ENCODE measurements at regions not wholly inside any gene's neighbourhood (a gene's known extent, or its start where the extent isn't known, plus 50 kb on each side); places are given as distances from the start of the nearest gene placed in this dataset.
"Not testable (repeated sequence)": the region's sequence is repeated elsewhere in the genome, so short reads cannot be mapped to it uniquely, and the experiment has no call there.

GRCh38 chr16:60815865-60816264, 1220.4 kb downstream of the CDH8 start:
- H3K27ac Mint-ChIP-seq, result no peak overlapping the region
- no peaks in the 10 kb centered on the region for H3K4me1 Mint-ChIP-seq
- H3K9me3 Mint-ChIP-seq, result peaks cover 9 to 24% (median 14%) of the 10 kb centered on the region in 6 donors
- peaks cover 0 to 2% (median 0%) of the 10 kb centered on the region in 3 donors for H3K27me3 Mint-ChIP-seq (ENCODE audit: low read depth in 3 of 3)
- H3K4me3 Mint-ChIP-seq, result no peak overlapping the region
- DNase-seq, result no peak
- H3K36me3 Mint-ChIP-seq, result no peaks in the 10 kb centered on the region

DNA sequence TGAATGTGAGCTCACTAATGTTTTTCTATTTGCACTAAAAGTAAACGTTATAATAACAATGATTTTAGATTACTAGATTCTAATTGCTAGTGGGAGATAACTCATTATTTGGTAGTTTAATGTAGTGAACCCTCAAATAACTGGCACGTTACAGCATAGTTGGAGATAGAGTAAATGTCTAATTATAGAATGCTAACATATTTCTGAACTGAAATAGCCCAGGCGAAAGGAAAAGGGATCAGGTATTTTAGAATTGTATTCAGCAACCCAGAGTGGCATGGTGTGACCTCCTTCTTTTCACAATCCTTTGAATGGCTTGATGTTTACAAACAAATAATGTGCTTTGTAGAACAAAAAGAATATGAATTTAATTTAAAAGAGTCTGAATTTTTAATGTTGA, 1221.2 kb downstream of the CDH8 start:
- DNase-seq, result no peak
- H3K4me1 Mint-ChIP-seq, result no peaks in the 10 kb centered on the region
- H3K9me3 Mint-ChIP-seq, result peaks cover 7 to 27% (median 13%) of the 10 kb centered on the region in 6 donors
- no peak overlapping the region for H3K4me3 Mint-ChIP-seq
- no peak overlapping the region for H3K27ac Mint-ChIP-seq
- H3K27me3 Mint-ChIP-seq (ENCODE audit: low read depth in 3 of 3), result peaks cover 0 to 2% (median 0%) of the 10 kb centered on the region in 3 donors
- no peaks in the 10 kb centered on the region for H3K36me3 Mint-ChIP-seq

DNA sequence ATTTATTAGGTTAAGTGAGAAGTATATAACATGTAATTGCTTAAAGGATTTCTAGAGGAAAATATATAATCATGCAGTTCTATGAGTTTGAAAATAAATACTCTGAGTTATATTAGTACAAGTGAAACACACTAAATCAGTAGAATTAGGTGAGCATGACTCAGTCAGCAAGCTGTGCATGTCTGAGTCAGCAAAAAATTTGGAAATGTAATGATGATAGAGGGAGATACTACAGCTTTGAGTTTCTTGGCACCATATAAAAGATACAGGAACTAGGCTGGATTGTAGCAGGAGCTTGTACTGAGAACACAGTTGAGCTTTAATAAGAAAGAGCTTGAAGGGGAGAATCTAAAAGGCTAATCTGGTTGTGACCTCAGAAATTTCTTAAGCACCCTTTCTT, 1224.6 kb downstream of the CDH8 start:
- no peak overlapping the region for H3K27ac Mint-ChIP-seq
- H3K9me3 Mint-ChIP-seq, result peaks cover 3 to 40% (median 14%) of the 10 kb centered on the region in 6 donors
- peaks cover 0 to 5% (median 0%) of the 10 kb centered on the region in 3 donors for H3K27me3 Mint-ChIP-seq (ENCODE audit: low read depth in 3 of 3)
- no peaks in the 10 kb centered on the region for H3K36me3 Mint-ChIP-seq
- DNase-seq, result no peak
- no peak overlapping the region for H3K4me3 Mint-ChIP-seq
- H3K4me1 Mint-ChIP-seq, result no peaks in the 10 kb centered on the region

- Mint-ChIP-seq H3K9me3 (peaks cover 2 to 42% (median 13%) of the 10 kb centered on the region in 6 donors), H3K36me3 (peaks cover 0 to 3% (median 0%) of the 10 kb centered on the region in 3 donors), H3K4me1 (no peaks in the 10 kb centered on the region)
Measured at GRCh38 chr16:60811051-60811608, 1225.1 kb downstream of the CDH8 start.

GRCh38 chr16:60810250-60810649, 1226.0 kb downstream of the CDH8 start:
- H3K27ac Mint-ChIP-seq, result no peak overlapping the region
- H3K27me3 Mint-ChIP-seq (ENCODE audit: low read depth in 3 of 3), result peaks cover 0 to 5% (median 0%) of the 10 kb centered on the region in 3 donors
- H3K9me3 Mint-ChIP-seq, result peaks cover 2 to 43% (median 14%) of the 10 kb centered on the region in 6 donors
- no peak for DNase-seq
- no peaks in the 10 kb centered on the region for H3K4me1 Mint-ChIP-seq
- H3K36me3 Mint-ChIP-seq, result peaks cover 0 to 3% (median 0%) of the 10 kb centered on the region in 3 donors
- no peak overlapping the region for H3K4me3 Mint-ChIP-seq

More at GRCh38 chr16:60811051-60811608, 1225.1 kb downstream of the CDH8 start:
- no peak overlapping the region for H3K27ac Mint-ChIP-seq
- no peak overlapping the region for H3K4me3 Mint-ChIP-seq
- H3K27me3 Mint-ChIP-seq (ENCODE audit: low read depth in 3 of 3), result peaks cover 0 to 5% (median 0%) of the 10 kb centered on the region in 3 donors
- no peak for DNase-seq

- Mint-ChIP-seq H3K36me3 (no peaks in the 10 kb centered on the region), H3K27ac (no peak overlapping the region), H3K4me1 (no peaks in the 10 kb centered on the region), H3K9me3 (peaks cover 4 to 65% (median 27%) of the 10 kb centered on the region in 6 donors), H3K4me3 (no peak overlapping the region), H3K27me3 (ENCODE audit: low read depth in 3 of 3) (peaks cover 0 to 3% (median 0%) of the 10 kb centered on the region in 3 donors)
- DNase-seq, result no peak
Measured at GRCh38 chr16:60792437-60792836, 1243.8 kb downstream of the CDH8 start.

- Mint-ChIP-seq H3K36me3 (no peaks in the 10 kb centered on the region), H3K27ac (no peak overlapping the region), H3K9me3 (peaks cover 4 to 57% (median 22%) of the 10 kb centered on the region in 6 donors), H3K27me3 (ENCODE audit: low read depth in 3 of 3) (no peaks in the 10 kb centered on the region), H3K4me3 (no peak overlapping the region), H3K4me1 (no peaks in the 10 kb centered on the region)
- DNase-seq, result no peak
Measured at GRCh38 chr16:60788631-60789030, 1247.6 kb downstream of the CDH8 start.

- peaks cover 10 to 61% (median 27%) of the 10 kb centered on the region in 6 donors for H3K9me3 Mint-ChIP-seq
- no peaks in the 10 kb centered on the region for H3K4me1 Mint-ChIP-seq
- no peak overlapping the region for H3K27ac Mint-ChIP-seq
Measured at GRCh38 chr16:60776281-60776680, 1260.0 kb downstream of the CDH8 start.

DNA sequence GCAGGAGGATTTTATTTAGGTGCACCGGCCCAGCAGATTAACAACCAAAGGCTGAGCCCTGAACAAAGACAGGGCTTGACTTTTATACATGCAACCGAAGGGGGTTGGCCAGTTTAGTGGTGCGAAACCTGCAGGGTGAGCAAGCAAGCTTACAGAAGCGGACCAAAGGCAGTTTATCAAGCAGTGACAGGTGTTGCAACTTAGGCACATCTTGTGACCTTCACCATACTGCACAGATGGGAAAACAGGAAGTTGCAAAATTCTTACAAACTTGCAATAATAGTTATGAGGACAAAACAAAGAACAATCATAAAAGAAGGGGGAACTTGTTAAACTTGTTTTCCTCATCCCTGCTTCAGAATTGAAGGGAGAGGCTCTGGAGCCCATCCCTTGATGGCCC, 1265.1 kb downstream of the CDH8 start:
- no peak overlapping the region for H3K27ac Mint-ChIP-seq
- no peaks in the 10 kb centered on the region for H3K4me1 Mint-ChIP-seq
- H3K9me3 Mint-ChIP-seq, result peaks cover 9 to 69% (median 41%) of the 10 kb centered on the region in 6 donors
- no peak overlapping the region for H3K4me3 Mint-ChIP-seq
- no peak for DNase-seq
- peaks cover 0 to 10% (median 0%) of the 10 kb centered on the region in 3 donors for H3K36me3 Mint-ChIP-seq
- H3K27me3 Mint-ChIP-seq (ENCODE audit: low read depth in 3 of 3), result peaks cover 0 to 2% (median 2%) of the 10 kb centered on the region in 3 donors

More at GRCh38 chr16:60776281-60776680, 1260.0 kb downstream of the CDH8 start:
- peaks cover 0 to 2% (median 2%) of the 10 kb centered on the region in 3 donors for H3K27me3 Mint-ChIP-seq (ENCODE audit: low read depth in 3 of 3)
- H3K36me3 Mint-ChIP-seq, result peaks cover 0 to 10% (median 0%) of the 10 kb centered on the region in 3 donors
- H3K4me3 Mint-ChIP-seq, result no peak overlapping the region
- DNase-seq, result no peak

DNA sequence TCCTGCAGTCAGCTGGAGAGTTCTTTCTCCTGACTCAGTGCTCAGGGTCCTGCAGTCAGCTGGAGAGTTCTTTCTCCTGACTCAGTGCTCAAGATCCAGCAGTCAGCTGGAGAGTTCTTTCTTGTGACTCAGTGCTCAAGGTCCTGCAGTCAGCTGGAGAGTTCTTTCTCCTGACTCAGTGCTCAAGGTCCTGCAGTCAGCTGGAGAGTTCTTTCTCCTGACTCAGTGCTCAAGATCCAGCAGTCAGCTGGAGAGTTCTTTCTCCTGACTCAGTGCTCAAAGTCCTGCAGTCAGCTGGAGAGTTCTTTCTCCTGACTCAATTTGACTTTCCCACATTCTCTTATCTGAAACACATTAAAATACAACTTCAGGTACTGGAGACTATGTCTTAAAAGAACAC, 1265.9 kb downstream of the CDH8 start:
- not testable (repeated sequence) for DNase-seq; H3K27me3 Mint-ChIP-seq (ENCODE audit: low read depth in 3 of 3); H3K36me3 Mint-ChIP-seq; H3K4me1 Mint-ChIP-seq; H3K27ac Mint-ChIP-seq; H3K4me3 Mint-ChIP-seq
- H3K9me3 Mint-ChIP-seq, result peaks cover 9 to 68% (median 42%) of the 10 kb centered on the region in 6 donors

DNA sequence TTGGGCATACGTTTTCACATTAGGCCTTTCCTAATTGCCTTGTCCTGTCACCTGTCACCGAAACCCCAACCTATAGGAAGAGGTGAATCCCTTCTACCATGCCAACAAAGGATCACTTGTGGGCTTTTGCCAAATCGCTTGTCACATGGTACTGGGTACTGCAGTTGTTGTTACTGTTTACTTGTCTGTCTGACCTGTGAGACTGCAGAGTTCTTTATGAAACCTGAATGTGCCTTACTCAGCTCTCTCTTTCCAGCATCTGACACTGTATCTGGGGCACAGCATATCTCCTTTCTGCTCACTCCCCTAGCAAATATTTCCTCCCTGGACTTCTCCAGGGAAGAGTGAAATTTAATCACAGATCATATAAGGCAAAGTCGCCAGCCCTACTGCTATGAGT, 1272.4 kb downstream of the CDH8 start:
- Mint-ChIP-seq H3K27ac (no peak overlapping the region), H3K27me3 (ENCODE audit: low read depth in 3 of 3) (no peaks in the 10 kb centered on the region), H3K4me3 (no peak overlapping the region), H3K36me3 (peaks cover 0 to 3% (median 0%) of the 10 kb centered on the region in 3 donors), H3K9me3 (peaks cover 2 to 52% (median 24%) of the 10 kb centered on the region in 6 donors), H3K4me1 (no peaks in the 10 kb centered on the region)
- DNase-seq, result no peak

- Mint-ChIP-seq H3K27me3 (ENCODE audit: low read depth in 3 of 3) (peaks cover 0 to 2% (median 0%) of the 10 kb centered on the region in 3 donors), H3K9me3 (peaks cover 0 to 21% (median 7%) of the 10 kb centered on the region in 6 donors), H3K4me3 (no peak overlapping the region), H3K36me3 (no peaks in the 10 kb centered on the region), H3K4me1 (no peaks in the 10 kb centered on the region), H3K27ac (no peak overlapping the region)
- DNase-seq, result no peak
Measured at GRCh38 chr16:60755907-60756306, 1280.3 kb downstream of the CDH8 start.

- Mint-ChIP-seq H3K4me3 (no peak overlapping the region), H3K36me3 (peaks cover 0 to 5% (median 0%) of the 10 kb centered on the region in 3 donors), H3K9me3 (peaks cover 13 to 64% (median 24%) of the 10 kb centered on the region in 6 donors), H3K27ac (no peak overlapping the region), H3K4me1 (no peaks in the 10 kb centered on the region), H3K27me3 (ENCODE audit: low read depth in 3 of 3) (peaks cover 0 to 2% (median 2%) of the 10 kb centered on the region in 3 donors)
- DNase-seq, result no peak
Measured at GRCh38 chr16:60748366-60748765, 1287.9 kb downstream of the CDH8 start.

DNA sequence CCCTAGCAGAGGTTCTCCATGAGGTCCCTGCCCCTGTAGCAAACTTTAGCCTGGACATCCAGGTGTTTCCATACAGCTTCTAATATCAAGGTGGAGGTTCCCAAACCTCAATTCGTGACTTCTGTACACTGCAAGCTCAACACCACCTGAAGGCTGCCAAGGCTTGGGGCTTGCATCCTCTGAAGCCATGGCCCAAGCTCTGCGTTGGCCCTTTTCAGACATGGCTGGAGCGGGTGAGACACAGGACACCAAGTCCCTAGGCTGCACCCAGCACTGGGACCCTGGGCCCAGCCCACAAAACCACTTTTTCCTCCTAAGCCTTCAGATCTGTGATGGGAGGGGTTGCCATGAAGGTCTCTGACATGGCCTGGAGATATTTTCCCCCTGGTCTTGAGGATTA, 1292.0 kb downstream of the CDH8 start:
- Mint-ChIP-seq H3K9me3 (peaks cover 11 to 79% (median 26%) of the 10 kb centered on the region in 6 donors), H3K4me1 (no peaks in the 10 kb centered on the region), H3K27me3 (ENCODE audit: low read depth in 3 of 3) (no peaks in the 10 kb centered on the region), H3K4me3 (no peak overlapping the region), H3K27ac (no peak overlapping the region), H3K36me3 (peaks cover 0 to 5% (median 0%) of the 10 kb centered on the region in 3 donors)
- no peak for DNase-seq

DNA sequence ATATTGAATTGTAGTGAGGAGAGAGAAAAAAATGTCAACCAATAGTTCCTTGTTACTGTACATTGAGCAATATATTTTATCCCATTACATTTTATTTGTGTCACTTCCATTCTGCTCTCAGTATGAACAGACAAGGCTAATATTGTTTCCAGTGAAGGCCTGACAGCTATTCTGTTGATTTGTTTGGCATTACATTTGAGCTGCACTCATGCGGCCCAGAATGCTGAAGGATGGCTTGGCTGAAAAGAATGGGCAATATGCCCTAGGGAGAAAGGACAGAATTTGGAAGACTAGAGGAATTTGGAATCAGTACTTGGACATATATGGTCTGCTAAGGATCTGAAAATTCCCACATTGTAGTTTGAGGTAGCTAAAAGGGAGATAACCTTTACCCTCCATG, 1294.4 kb downstream of the CDH8 start:
- H3K27ac Mint-ChIP-seq, result no peak overlapping the region

More for the DNA sequence above, 1294.4 kb downstream of the CDH8 start:
- DNase-seq, result no peak
- no peaks in the 10 kb centered on the region for H3K27me3 Mint-ChIP-seq (ENCODE audit: low read depth in 3 of 3)
- peaks cover 0 to 5% (median 0%) of the 10 kb centered on the region in 3 donors for H3K36me3 Mint-ChIP-seq
- H3K4me3 Mint-ChIP-seq, result no peak overlapping the region
- H3K9me3 Mint-ChIP-seq, result peaks cover 9 to 65% (median 21%) of the 10 kb centered on the region in 6 donors
- no peaks in the 10 kb centered on the region for H3K4me1 Mint-ChIP-seq
